Ectodermal cell (in vitro differentiated cells): ENCODE measurements at regions not wholly inside any gene's neighbourhood (a gene's known extent, or its start where the extent isn't known, plus 50 kb on each side); places are given as distances from the start of the nearest gene placed in this dataset.

Experiments
- H3K27ac ChIP-seq: 2 replicates; pipeline ENCODE4 v1.7.0; 2013; ENCODE audit warnings: mild to moderate bottlenecking, low read depth, low read length; ENCODE audit not compliant: insufficient read depth, poor library complexity, severe bottlenecking
- H3K27me3 ChIP-seq: 2 replicates; pipeline ENCODE4 v1.7.0; 2013; ENCODE audit warnings: mild to moderate bottlenecking, low read length; ENCODE audit not compliant: insufficient read depth, control insufficient read depth, poor library complexity, severe bottlenecking
- H3K36me3 ChIP-seq: one replicate; pipeline ENCODE4 v1.7.0; 2013; ENCODE audit warnings: low read length; ENCODE audit not compliant: control insufficient read depth, insufficient read depth
- H3K4me1 ChIP-seq: one replicate; pipeline ENCODE4 v1.7.0; 2013; ENCODE audit warnings: low read length; ENCODE audit not compliant: control insufficient read depth, insufficient read depth
- H3K4me3 ChIP-seq: 2 replicates; pipeline ENCODE4 v1.7.0; 2013; ENCODE audit warnings: low read depth, low read length, control low read depth; ENCODE audit not compliant: insufficient read depth
- H3K9me3 ChIP-seq: 2 replicates; pipeline ENCODE4 v1.7.0; 2013; ENCODE audit warnings: mild to moderate bottlenecking, low read length, moderate library complexity; ENCODE audit not compliant: control insufficient read depth
- WGBS, 2 experiments: methylation state at CpG; one replicate each; pipeline ENCODE4 v1.1.7; 2013; ENCODE audit warnings: missing lambda C conversion rate in 2 of 2; 5-methylcytosine and 5-hydroxymethylcytosine counted together

DNA sequence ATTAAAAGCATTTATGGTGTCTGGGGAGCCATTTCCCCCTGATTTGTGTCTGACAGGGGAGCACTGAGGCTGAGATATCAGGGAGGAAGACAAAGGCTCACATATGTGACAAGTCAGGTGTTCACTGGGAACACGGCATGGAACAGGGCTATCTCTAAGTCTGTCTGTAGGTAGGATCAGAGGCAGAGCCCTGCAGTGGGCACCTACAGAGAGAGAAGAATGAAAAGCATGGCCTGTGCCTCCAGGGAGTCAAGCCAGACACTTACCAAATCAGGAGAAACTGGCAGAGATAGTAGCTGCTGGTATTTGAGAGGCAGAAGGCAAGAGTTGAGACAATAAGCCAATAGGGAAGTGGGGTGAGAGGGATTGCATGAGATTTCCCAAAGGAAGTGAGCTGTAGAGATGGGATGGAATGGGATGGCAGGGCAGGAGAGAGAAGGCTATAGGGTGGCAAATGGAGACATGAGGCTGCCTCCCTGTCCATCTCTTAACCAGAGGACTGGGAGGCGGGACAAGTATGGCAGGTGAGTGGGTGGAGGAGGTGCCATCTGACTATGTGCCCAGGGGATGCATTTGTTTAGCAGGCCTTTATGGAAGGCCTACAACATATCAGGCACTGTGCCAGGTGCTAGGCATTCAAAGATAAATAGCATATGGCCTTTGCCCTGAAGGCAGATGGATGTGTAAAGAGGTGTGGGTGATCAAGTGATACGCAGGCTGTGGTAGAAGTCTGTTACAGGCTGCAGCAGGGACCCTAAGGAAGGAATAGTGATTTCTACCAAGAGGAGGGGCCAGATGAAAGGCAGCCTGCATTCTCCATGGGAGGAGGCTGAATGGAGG is 136.2 kb upstream of the IPO9 start:
- Histone ChIP-seq H3K27ac (no peak overlapping the region), H3K36me3 (no peaks in the 10 kb centered on the region), H3K4me3 (no peak overlapping the region), H3K27me3 (no peaks in the 10 kb centered on the region), H3K9me3 (no peaks in the 10 kb centered on the region), H3K4me1 (peaks cover 47% of the 10 kb centered on the region)
- WGBS, 2 experiments = 86 to 92% methylated on average over 3 of the region's 3 CpGs

DNA sequence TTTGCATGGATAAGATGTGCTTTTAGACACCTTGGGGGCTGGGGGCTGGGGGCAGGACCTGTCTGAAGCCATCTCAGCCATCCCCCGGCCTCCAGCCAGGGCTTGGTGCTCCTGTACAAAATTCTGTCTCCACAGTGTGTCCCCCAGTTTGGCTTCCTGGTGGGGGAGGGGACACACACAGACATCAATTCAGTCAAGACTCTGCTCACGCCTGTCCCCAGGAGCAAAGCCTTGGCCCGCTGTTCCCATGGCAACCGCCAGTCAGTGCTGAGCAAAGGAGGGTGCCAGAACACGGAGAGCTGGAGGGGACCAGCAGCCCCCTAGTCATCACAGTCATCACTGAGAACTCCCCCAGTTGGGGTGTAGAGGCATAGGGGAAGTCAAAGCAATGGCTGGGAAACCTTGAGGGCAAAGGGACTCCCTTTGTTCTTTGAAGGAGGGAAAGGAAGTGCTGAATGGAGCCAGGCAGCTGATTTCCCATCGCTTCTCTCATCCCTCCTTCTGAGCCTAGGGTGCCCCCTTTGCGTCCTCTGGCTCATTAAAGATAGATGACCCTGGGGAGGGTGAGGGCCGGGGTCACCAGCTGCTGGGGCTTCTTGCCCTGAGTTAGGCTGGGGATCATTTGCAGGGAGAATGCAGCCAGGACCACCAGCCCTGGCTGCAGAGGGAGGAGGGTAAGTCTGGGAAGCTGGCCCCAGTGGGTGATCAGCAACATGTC is 134.9 kb upstream of the IPO9 start:
- Histone ChIP-seq H3K27ac (peak overlapping the region; percentile 67), H3K9me3 (no peaks in the 10 kb centered on the region), H3K27me3 (no peaks in the 10 kb centered on the region), H3K36me3 (no peaks in the 10 kb centered on the region), H3K4me3 (no peak overlapping the region), H3K4me1 (peaks cover 47% of the 10 kb centered on the region)
- 35 to 43% methylated on average over 8 of the region's 8 CpGs for WGBS, 2 experiments

- Histone ChIP-seq H3K36me3 (no peaks in the 10 kb centered on the region), H3K9me3 (no peaks in the 10 kb centered on the region), H3K4me3 (no peak overlapping the region), H3K27me3 (no peaks in the 10 kb centered on the region), H3K27ac (peak overlapping the region; percentile 67), H3K4me1 (peaks cover 47% of the 10 kb centered on the region)
- 49 to 50% methylated on average over 12 of the region's 12 CpGs for WGBS, 2 experiments
Measured at GRCh38 chr1:201694608-201695335, 134.2 kb upstream of the IPO9 start.

GRCh38 chr1:201695607-201696006 is 133.3 kb upstream of the IPO9 start:
- 93 to 95% methylated on average over 6 of the region's 6 CpGs for WGBS, 2 experiments
- Histone ChIP-seq H3K36me3 (no peaks in the 10 kb centered on the region), H3K27me3 (no peaks in the 10 kb centered on the region), H3K4me1 (peaks cover 47% of the 10 kb centered on the region), H3K27ac (no peak overlapping the region), H3K9me3 (no peaks in the 10 kb centered on the region), H3K4me3 (no peak overlapping the region)

DNA sequence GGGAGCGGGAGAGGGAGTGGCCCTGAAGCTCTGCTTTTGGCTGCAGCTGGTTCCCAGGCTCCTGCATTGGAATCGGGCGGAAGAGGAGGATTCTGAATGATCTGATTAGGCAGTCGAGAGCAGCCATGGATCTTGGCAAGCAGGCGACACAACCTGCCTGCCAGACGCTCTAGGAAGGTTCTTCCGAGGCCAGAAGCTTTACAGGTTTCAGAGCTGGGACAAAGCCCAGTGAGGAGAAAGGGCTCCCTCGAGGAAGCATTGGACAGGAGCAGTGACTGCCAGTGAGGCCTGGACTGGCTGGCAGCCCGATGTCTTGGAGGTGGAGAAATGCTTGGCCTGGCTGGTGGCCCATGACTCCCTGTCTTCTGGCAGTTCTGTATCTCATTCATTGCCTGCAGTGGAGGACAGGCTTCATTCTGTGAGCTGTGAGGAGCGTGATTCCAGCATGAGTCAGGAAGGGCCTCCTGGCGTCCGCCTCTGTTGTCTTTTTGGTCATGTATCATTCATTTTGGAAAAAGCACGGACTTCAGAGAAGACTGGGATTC is 132.7 kb upstream of the IPO9 start:
- no peaks in the 10 kb centered on the region for H3K36me3 ChIP-seq
- peaks cover 47% of the 10 kb centered on the region for H3K4me1 ChIP-seq
- no peaks in the 10 kb centered on the region for H3K27me3 ChIP-seq
- H3K4me3 ChIP-seq = no peak overlapping the region
- no peak overlapping the region for H3K27ac ChIP-seq
- 87 to 90% methylated on average over 13 of the region's 13 CpGs for WGBS, 2 experiments
- H3K9me3 ChIP-seq = no peaks in the 10 kb centered on the region

- no peak overlapping the region for H3K4me3 ChIP-seq
- WGBS, 2 experiments = 86 to 87% methylated on average over 4 of the region's 4 CpGs
- H3K9me3 ChIP-seq = no peaks in the 10 kb centered on the region
- peaks cover 45% of the 10 kb centered on the region for H3K4me1 ChIP-seq
- H3K27me3 ChIP-seq = no peaks in the 10 kb centered on the region
- no peaks in the 10 kb centered on the region for H3K36me3 ChIP-seq
- no peak overlapping the region for H3K27ac ChIP-seq
Measured at GRCh38 chr1:201697174-201697573, 131.8 kb upstream of the IPO9 start.

DNA sequence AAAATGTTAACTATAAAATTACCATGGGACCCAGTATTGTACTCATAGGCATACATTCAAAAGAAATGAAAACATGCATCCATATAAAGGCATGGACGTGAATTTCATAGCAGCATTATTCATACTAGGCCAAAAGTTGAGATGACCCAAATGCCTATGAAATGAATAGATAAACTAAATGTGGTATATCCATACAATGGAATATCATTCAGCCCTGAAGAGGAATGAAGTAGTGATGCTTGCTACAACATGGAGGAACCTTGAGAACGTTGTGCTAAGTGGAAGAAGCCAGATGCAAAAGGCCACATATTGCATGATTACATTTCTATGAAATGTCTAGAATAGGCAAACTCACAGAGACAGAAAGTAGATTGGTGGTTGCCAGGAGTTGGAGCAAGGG is 127.1 kb upstream of the IPO9 start:
- no peak overlapping the region for H3K27ac ChIP-seq
- H3K4me1 ChIP-seq = peaks cover 15% of the 10 kb centered on the region
- no peak overlapping the region for H3K4me3 ChIP-seq
- no peaks in the 10 kb centered on the region for H3K9me3 ChIP-seq
- 82 to 94% methylated on average over 1 to 2 of the region's 2 CpGs for WGBS, 2 experiments
- H3K27me3 ChIP-seq = no peaks in the 10 kb centered on the region
- no peaks in the 10 kb centered on the region for H3K36me3 ChIP-seq

GRCh38 chr1:201702936-201703335 is 126.0 kb upstream of the IPO9 start:
- Histone ChIP-seq H3K36me3 (no peaks in the 10 kb centered on the region), H3K4me3 (no peak overlapping the region), H3K4me1 (peaks cover 15% of the 10 kb centered on the region), H3K27ac (peak overlapping the region; percentile 50), H3K9me3 (no peaks in the 10 kb centered on the region), H3K27me3 (no peaks in the 10 kb centered on the region)
- WGBS, 2 experiments = 36 to 37% methylated on average over 2 of the region's 2 CpGs

- 32 to 34% methylated on average over 23 of the region's 23 CpGs for WGBS, 2 experiments
- Histone ChIP-seq H3K4me1 (peaks cover 15% of the 10 kb centered on the region), H3K27me3 (no peaks in the 10 kb centered on the region), H3K27ac (peak overlapping the region; percentile 50), H3K4me3 (no peak overlapping the region), H3K9me3 (no peaks in the 10 kb centered on the region), H3K36me3 (no peaks in the 10 kb centered on the region)
Measured at GRCh38 chr1:201703621-201704438, 125.1 kb upstream of the IPO9 start.
